ENCODE measurements at regions not wholly inside any gene's neighbourhood (a gene's known extent, or its start where the extent isn't known, plus 50 kb on each side); places are given as distances from the start of the nearest gene placed in this dataset.
"Not testable (repeated sequence)": the region's sequence is repeated elsewhere in the genome, so short reads cannot be mapped to it uniquely, and the experiment has no call there.

DNA sequence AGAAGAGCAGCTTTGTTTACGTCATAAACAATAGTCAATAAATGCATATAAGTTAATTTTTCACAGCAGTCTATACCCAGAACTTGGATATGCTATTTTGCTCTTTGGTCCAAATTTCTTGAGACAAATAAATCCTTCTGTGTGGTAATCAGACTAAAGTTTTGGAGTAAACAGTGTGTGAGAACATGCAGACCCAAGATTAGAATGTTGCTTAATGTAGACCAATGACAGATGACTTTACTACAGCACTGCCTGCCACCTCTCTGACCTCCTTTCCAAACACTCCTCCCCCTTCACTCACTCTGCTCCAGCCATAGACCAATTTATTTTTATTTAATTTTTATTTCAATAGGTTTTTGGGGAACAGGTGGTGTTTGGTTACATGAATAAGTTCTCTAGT is 115.3 kb upstream of the TANK start:
- DNase-seq (ENCODE audit: extremely low read depth in 1 of 2, low read depth in 1 of 2), result no peak

DNA sequence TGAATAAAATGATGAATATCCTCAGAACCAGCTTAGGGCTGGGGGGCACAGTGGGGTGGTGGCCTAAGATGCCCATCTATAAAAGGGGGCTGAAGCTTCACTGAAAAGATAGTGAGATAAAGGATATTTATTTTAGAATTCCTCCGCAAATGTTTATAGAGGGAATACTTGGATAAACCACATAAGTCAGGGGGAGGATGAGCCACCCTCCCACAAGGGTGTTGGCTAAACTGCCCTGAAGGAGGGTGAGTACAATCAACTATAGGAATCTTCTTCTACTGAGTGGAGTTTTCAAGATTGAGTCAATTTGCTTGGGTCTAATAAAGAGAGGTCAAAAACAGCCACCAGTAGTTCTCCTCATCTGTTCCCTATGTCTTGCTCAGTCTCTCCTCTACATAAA is 114.5 kb upstream of the TANK start:
- DNase-seq (ENCODE audit: extremely low read depth in 1 of 2, low read depth in 1 of 2), result no peak

DNA sequence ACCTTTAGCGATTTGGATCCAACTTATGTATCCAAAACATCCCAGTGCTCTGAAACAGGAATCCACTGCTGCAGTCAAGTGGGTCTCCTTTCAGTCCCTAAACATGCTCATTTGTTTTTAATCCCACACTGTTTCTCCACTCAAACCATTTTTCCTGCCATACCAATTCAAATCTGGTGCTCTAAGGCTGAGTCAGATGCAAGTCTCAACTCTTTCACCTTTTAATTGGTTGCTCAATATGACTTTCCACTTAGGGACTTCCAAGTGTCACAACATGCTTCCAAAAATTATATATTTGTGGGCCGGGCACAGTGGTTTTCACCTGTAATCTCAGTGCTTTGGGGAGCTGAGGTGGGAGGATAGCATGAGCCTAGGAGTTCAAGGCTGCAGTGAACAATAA is 113.4 kb upstream of the TANK start:
- no peak for DNase-seq (ENCODE audit: extremely low read depth in 1 of 2, low read depth in 1 of 2)

DNA sequence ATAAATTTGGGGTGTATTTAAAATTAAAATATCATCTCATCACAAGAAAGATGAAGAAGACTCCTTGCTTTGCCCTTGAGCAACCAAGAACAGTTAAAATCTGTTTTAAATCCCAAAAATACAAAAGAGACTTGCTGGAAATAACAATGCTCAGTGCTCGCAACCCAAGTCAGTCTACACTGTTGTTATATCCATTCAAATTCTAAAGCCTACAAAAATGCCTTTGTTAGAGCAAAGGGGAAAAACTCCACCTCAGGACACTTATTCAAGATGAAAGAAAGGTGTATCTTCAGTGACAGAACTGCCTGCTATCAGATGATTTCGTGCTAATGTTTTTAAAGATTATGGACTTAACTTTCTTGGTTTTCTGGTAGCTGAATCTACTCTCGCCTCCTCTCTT is 111.9 kb upstream of the TANK start:
- DNase-seq (ENCODE audit: extremely low read depth in 1 of 2, low read depth in 1 of 2), result no peak

GRCh38 chr2:161049559-161049958 is 110.7 kb upstream of the TANK start:
- no peak for DNase-seq (ENCODE audit: extremely low read depth in 1 of 2, low read depth in 1 of 2)

- DNase-seq (ENCODE audit: extremely low read depth in 1 of 2, low read depth in 1 of 2), result no peak
Observed at GRCh38 chr2:161052214-161052613, 108.0 kb upstream of the TANK start.

- DNase-seq (ENCODE audit: extremely low read depth in 1 of 2, low read depth in 1 of 2), result no peak
Observed at GRCh38 chr2:161055289-161055688, 104.9 kb upstream of the TANK start.

- no peak for DNase-seq (ENCODE audit: extremely low read depth in 1 of 2, low read depth in 1 of 2)
Observed at GRCh38 chr2:161059388-161059787, 100.8 kb upstream of the TANK start.

GRCh38 chr2:161061786-161062185 is 98.4 kb upstream of the TANK start:
- no peak for DNase-seq (ENCODE audit: extremely low read depth in 1 of 2, low read depth in 1 of 2)

DNA sequence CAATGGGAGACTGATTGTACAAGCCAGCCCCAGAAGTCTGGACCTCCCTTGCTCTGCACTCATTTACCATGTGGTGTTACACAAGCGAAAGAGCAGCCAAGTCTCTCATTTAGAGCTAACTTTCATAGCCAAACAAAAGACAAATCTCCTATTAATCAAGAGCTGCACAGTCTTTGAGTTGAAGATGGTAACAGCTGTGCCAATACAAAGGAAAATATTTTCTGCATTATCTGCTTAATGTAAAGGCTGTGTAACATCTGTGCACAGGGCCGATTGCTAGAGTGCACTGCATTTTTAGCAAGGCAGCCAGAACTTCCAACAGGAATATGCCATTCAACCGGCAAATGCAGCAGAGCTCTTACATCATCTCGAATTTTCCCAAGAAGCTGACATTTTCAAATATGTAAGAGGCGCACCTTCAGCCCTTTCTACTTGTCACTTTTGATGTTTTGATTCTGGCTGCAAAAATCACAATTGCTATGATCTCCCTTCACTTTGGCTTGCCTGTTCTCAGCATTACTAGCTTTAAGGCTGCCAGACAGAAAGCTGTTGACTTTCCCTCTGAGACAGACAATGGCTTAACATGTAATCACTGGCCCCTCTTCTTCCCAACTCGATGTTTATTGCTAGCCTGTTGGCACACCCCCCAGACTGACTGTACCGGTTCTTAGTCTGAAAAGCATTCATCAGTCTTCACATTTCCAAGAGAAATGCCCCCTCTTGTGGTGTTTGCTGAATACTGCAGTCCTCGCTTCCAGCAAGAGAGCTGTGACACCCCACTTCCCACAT is 96.9 kb upstream of the TANK start:
- DNase-seq (ENCODE audit: extremely low read depth in 1 of 2, low read depth in 1 of 2), result peak in 1 of 2 donors; percentile 52

DNA sequence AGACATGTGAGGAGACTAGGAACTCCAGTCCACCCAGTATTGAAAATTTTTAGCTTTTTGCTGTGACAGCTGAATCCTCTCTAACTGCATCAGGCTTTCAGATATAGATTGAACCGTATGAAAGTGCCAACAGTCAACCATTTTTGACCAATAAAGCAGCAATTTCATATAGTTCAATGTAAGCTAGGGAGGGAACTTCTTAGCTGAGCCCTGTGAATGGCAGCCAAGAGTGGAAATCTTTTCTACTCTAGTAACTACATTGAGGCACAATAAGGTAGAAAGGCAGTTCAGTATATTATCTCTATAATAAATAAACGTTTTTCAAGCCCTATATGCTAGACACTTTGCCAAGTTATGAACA is 96.3 kb upstream of the TANK start:
- DNase-seq (ENCODE audit: extremely low read depth in 1 of 2, low read depth in 1 of 2), result no peak

GRCh38 chr2:161067846-161068350 is 92.3 kb upstream of the TANK start:
- DNase-seq (ENCODE audit: extremely low read depth in 1 of 2, low read depth in 1 of 2), result no peak

GRCh38 chr2:161068670-161069069 is 91.6 kb upstream of the TANK start:
- no peak for DNase-seq (ENCODE audit: extremely low read depth in 1 of 2, low read depth in 1 of 2)

GRCh38 chr2:161070693-161071479 is 89.3 kb upstream of the TANK start:
- DNase-seq (ENCODE audit: extremely low read depth in 1 of 2, low read depth in 1 of 2), result no peak

- DNase-seq (ENCODE audit: extremely low read depth in 1 of 2, low read depth in 1 of 2), result not testable (repeated sequence)
Observed at GRCh38 chr2:161072436-161072835, 87.8 kb upstream of the TANK start.

GRCh38 chr2:161075701-161076100 is 84.5 kb upstream of the TANK start:
- no peak for DNase-seq (ENCODE audit: extremely low read depth in 1 of 2, low read depth in 1 of 2)

- DNase-seq (ENCODE audit: extremely low read depth in 1 of 2, low read depth in 1 of 2), result no peak
Observed at GRCh38 chr2:161076936-161077335, 83.3 kb upstream of the TANK start.

DNA sequence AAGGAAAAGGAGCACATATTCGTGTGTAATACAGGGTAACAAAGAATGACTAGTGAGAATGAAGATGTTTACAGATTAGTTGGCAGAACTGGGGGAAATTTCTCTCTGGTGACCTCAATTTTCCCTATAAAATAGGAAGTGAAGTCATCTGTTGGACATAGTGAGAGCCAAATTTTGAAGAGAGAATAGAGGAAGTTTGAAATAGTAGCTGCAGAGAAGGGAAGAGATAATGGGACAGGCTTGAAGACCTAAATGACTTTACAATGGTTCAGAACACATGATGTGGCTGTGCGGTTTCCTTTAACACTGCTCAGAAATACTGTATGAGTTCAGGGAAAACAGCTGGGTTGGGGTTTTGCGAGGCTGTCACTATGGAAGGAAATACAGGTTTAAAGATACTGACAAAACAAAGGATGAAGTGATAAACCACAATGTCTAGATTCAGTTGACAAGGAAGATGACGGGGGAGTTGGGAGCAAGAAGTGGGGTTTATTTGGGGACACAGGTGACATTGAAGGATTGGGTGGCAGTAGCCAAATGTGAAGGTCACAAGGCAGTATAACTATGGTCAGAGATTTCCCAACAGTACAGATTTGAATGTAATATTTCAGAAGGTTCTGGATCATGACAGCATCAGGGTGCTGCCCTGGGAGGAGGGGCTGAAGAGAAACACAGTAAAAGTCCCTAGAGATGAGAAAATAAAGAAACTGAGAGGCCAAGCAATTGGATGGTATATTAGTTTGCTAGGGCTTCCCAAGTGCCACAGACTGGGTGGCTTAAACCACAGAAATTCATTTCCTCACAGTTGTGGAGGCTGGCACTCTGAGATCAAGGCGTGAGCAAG is 82.6 kb upstream of the TANK start:
- peak; percentile 26 to 70 for DNase-seq (ENCODE audit: extremely low read depth in 1 of 2, low read depth in 1 of 2)

DNA sequence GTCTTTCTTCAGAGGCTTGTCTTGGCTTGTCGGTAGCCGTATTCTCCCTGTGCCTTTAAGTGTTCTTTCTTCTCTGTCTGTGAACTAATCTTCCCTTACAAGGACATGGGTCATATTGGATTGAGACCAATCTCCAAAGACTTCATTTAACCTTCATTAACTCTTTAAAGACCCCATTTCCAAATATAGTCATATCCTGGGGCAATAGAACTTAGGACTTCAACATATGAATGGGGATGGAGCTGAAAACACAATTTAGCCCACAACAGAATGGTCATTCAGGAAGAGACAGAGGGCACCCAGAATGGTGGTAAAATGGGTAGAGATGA is 82.1 kb upstream of the TANK start:
- no peak for DNase-seq (ENCODE audit: extremely low read depth in 1 of 2, low read depth in 1 of 2)

DNA sequence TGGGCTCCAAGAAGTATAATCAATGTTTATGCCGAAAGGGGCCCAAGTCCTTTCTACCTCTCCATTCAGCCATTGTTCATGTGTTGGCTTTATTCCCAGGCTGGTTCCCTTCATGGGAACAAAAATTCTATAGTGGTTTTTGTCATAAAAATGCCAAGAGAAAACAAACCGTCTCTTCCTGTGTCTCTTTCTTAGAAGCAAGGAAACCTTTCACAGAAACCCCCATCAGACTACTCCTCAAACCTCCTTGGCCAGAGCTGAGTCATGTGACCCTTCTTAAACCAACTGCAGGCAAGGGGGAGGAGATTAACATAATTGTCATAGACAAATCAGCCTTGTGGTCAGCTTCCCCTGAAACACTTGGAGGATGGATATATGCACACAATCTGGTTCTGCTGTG is 75.1 kb upstream of the TANK start:
- no peak for DNase-seq (ENCODE audit: extremely low read depth in 1 of 2, low read depth in 1 of 2)

DNA sequence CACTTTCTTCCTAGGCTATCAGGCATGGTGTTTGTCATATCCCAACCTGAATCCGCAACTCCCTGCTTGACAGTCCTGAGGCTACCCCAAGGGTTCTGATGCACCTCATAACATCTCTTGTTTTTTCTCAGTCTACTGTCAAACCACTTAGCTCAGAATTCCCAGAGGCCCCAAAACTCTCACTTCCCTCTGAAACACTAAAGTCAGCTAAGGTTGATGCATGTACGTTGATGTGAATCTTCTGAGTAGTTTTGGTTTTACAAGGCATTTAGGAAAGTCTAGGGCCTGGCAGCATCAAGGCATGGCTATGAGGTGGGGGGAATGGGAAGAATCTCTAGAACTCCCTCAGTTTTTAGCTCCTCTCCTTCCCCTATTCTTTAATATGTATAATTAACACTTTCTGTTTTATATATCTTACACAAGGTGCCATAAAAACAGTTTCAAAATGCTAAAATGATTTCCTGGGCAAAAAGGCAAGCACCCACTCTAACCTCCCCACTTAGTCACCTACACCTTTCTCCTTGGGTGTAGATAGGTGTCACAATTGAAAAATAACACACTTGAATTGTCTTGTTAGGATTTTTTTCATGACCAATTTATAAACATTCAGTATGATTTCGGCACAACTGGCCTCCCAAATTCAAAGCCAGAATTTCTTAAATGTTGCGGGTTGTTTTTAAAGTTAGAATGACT is 71.4 kb upstream of the TANK start:
- no peak for DNase-seq (ENCODE audit: extremely low read depth in 1 of 2, low read depth in 1 of 2)

Measured in stimulated activated CD8-positive, alpha-beta memory T cell treated with anti-CD3 and anti-CD28 coated beads, Interleukin-7, amount 100 ng/mL, for 48 hours (primary cell).